MM.1S (cell line): ENCODE measurements at regions not wholly inside any gene's neighbourhood (a gene's known extent, or its start where the extent isn't known, plus 50 kb on each side); places are given as distances from the start of the nearest gene placed in this dataset.

Experiments
- DNase-seq: peaks from one replicate; pipeline ENCODE4 v3.0.0-alpha.2; 2015
- H2AFZ ChIP-seq: fragments of 300-600 bp; sonication (generic); 2 replicates; pipeline ENCODE4 v1.6.0; 2016; ENCODE audit warnings: antibody characterized with exemption, low read length
- H3F3A ChIP-seq: fragments of 300-600 bp; sonication (generic); 2 replicates; pipeline ENCODE4 v1.6.1; 2016; ENCODE audit warnings: mild to moderate bottlenecking, antibody characterized with exemption, low read length, moderate library complexity, mixed read lengths; ENCODE audit not compliant: insufficient read depth
- H3K27ac ChIP-seq: fragments of 300-600 bp; sonication (generic); 2 replicates; pipeline ENCODE4 v1.5.1; 2016; ENCODE audit warnings: mild to moderate bottlenecking, low read length
- H3K27me3 ChIP-seq: fragments of 300-600 bp; sonication (generic); replicated peaks from 2 replicates; pipeline ENCODE4 v1.6.0; 2016; ENCODE audit warnings: low read length; ENCODE audit not compliant: insufficient read depth
- H3K36me3 ChIP-seq: fragments of 300-600 bp; sonication (generic); replicated peaks from 2 replicates; pipeline ENCODE4 v1.6.1; 2016; ENCODE audit warnings: mild to moderate bottlenecking, low read length, mixed read lengths; ENCODE audit not compliant: insufficient read depth
- H3K4me1 ChIP-seq: fragments of 300-600 bp; sonication (generic); 2 replicates; pipeline ENCODE4 v1.6.1; 2016; ENCODE audit warnings: low read length, mixed read lengths
- H3K4me2 ChIP-seq: fragments of 300-600 bp; sonication (generic); 2 replicates; pipeline ENCODE4 v1.6.0; 2016; ENCODE audit warnings: low read depth, low read length
- H3K4me3 ChIP-seq: fragments of 300-600 bp; sonication (generic); 2 replicates; pipeline ENCODE4 v1.5.1; 2016; ENCODE audit warnings: low read length, mixed read lengths
- H3K79me2 ChIP-seq: fragments of 300-600 bp; sonication (generic); 2 replicates; pipeline ENCODE4 v1.6.1; 2016; ENCODE audit warnings: mixed run types, low read length, mixed read lengths
- H3K9ac ChIP-seq: fragments of 300-600 bp; sonication (generic); 2 replicates; pipeline ENCODE4 v1.6.1; 2016; ENCODE audit warnings: low read length, mixed read lengths
- H3K9me2 ChIP-seq: fragments of 300-600 bp; sonication (generic); replicated peaks from 2 replicates; pipeline ENCODE4 v1.6.1; 2016; ENCODE audit warnings: mild to moderate bottlenecking, low read length, mixed read lengths; ENCODE audit not compliant: insufficient read depth
- H3K9me3 ChIP-seq: fragments of 300-600 bp; sonication (generic); replicated peaks from 2 replicates; pipeline ENCODE4 v1.6.1; 2016; ENCODE audit warnings: mild to moderate bottlenecking, low read length, mixed read lengths; ENCODE audit not compliant: insufficient read depth
- H4K20me1 ChIP-seq: fragments of 300-600 bp; sonication (generic); 2 replicates; pipeline ENCODE4 v1.6.1; 2016; ENCODE audit warnings: mild to moderate bottlenecking, low read length, moderate library complexity, mixed read lengths; ENCODE audit not compliant: insufficient read depth
- CTCF ChIP-seq: fragments of 300-600 bp; sonication (generic); IDR thresholded peaks from 2 replicates; pipeline ENCODE4 v1.5.1; 2016; ENCODE audit warnings: antibody characterized with exemption, low read length, mixed read lengths
- EZH2 ChIP-seq: fragments of 300-600 bp; sonication (generic); optimal IDR thresholded peaks from 2 replicates; pipeline ENCODE3; 2017; ENCODE audit warnings: low read depth, mild to moderate bottlenecking, antibody characterized with exemption, low read length, mixed read lengths
- EZH2phosphoT487 ChIP-seq: fragments of 300-600 bp; sonication (generic); IDR thresholded peaks from 2 replicates; pipeline ENCODE4 v1.6.1; 2018; ENCODE audit warnings: antibody characterized with exemption, low read length

- H3K9ac ChIP-seq, result no peak overlapping the region
- DNase-seq, result no peak
- no peak overlapping the region for H3K4me3 ChIP-seq
- H3K4me1 ChIP-seq, result no peaks in the 10 kb centered on the region
- H4K20me1 ChIP-seq, result no peaks in the 10 kb centered on the region
- no peaks in the 10 kb centered on the region for H3K9me3 ChIP-seq
- no peaks in the 10 kb centered on the region for H3K79me2 ChIP-seq
- H3K36me3 ChIP-seq, result no peaks in the 10 kb centered on the region
- no peak for TF ChIP-seq CTCF
- no peak for TF ChIP-seq EZH2
- no peak for TF ChIP-seq EZH2phosphoT487
- H3K9me2 ChIP-seq, result no peaks in the 10 kb centered on the region
- H2AFZ ChIP-seq, result no peak overlapping the region
- H3K27ac ChIP-seq, result no peak overlapping the region
- H3K4me2 ChIP-seq, result no peak overlapping the region
- H3K27me3 ChIP-seq, result no peaks in the 10 kb centered on the region
- H3F3A ChIP-seq, result no peaks in the 10 kb centered on the region
Observed at GRCh38 chr6:25068866-25069265, 133.1 kb upstream of the RIPOR2 start.

DNA sequence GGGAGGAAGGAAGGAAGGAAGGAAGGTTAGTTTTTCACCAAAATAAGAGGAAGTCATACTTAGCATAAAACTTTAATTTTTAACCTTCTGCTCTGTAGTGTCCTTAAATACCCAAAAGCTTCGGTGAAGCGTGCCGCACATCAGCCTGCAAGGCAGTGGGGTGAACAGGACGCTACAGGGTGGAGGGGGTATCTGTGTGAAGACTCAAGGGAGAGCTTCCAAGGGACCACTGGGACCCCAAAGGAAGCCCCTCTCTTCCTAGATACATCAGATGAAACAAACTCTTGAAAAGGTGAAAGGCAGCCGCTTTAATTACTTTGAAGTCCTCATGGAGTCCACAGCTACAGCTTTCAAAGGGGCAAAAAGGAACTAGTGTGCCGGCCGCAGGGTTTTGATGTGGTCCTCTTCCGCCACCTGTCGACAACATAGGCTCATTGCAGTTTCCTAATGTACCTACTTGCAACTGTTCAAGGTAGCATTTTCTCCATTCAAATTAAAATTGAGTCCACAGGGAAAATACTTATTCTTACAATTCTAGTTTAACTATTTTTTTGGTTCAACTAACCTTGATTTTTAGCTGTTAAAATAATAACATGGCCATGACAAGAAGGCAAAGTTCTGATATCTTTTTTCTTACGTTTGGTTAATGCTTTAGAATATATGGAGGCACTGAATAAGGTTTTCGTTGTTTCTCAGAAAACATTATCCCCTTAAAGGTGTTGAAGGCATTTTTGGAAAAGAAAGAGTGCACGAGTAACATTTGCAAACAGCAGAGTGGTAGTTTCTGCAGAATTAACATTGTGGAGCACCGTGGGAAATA is 135.0 kb upstream of the RIPOR2 start:
- H3K4me2 ChIP-seq, result peak overlapping the region; percentile 63; the same call in 1 of the 2 replicates

DNA sequence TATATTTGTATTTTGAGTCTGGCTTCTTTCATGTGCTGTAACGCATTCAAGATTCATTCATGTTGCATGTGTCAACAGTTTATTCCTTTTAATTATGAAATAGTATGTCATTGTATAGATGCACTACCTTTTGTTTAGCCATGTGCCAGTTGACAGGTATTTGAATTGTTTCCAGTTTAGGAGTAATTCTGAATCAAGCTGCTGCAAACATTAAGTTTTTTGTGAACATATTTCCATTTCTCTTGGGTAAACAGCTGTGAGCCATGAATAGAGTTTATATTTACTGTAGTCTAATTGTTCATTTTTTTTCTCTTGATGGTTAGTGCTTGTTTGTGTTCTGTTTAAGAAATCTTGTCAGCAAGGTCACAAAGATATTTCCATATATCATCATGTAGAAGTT is 142.4 kb upstream of the RIPOR2 start:
- no peak overlapping the region for H3K27ac ChIP-seq
- no peak overlapping the region for H2AFZ ChIP-seq
- H3K4me1 ChIP-seq, result no peaks in the 10 kb centered on the region
- H3K79me2 ChIP-seq, result no peaks in the 10 kb centered on the region
- no peaks in the 10 kb centered on the region for H4K20me1 ChIP-seq
- TF ChIP-seq EZH2 (no peak), CTCF (no peak), EZH2phosphoT487 (no peak)
- DNase-seq, result no peak
- no peak overlapping the region for H3K9ac ChIP-seq
- H3K9me3 ChIP-seq, result no peaks in the 10 kb centered on the region
- H3K4me3 ChIP-seq, result no peak overlapping the region
- H3K36me3 ChIP-seq, result no peaks in the 10 kb centered on the region
- no peaks in the 10 kb centered on the region for H3K9me2 ChIP-seq
- H3K27me3 ChIP-seq, result no peaks in the 10 kb centered on the region
- no peak overlapping the region for H3K4me2 ChIP-seq
- no peaks in the 10 kb centered on the region for H3F3A ChIP-seq

More for the DNA sequence above, 135.0 kb upstream of the RIPOR2 start:
- Histone ChIP-seq H3F3A (no peaks in the 10 kb centered on the region), H3K27me3 (no peaks in the 10 kb centered on the region), H3K79me2 (no peaks in the 10 kb centered on the region), H3K4me3 (peak overlapping the region; percentile 40), H3K27ac (no peak overlapping the region), H3K9ac (no peak overlapping the region), H3K9me2 (no peaks in the 10 kb centered on the region), H3K9me3 (no peaks in the 10 kb centered on the region), H3K4me1 (no peaks in the 10 kb centered on the region), H2AFZ (peak overlapping the region; percentile 52; the same call in 1 of the 2 replicates), H4K20me1 (no peaks in the 10 kb centered on the region), H3K36me3 (no peaks in the 10 kb centered on the region)
- TF ChIP-seq EZH2phosphoT487 (no peak), CTCF (peak; percentile 85)
- peak; percentile 79 for DNase-seq
